H9 (cell line): ENCODE measurements at regions not wholly inside any gene's neighbourhood (a gene's known extent, or its start where the extent isn't known, plus 50 kb on each side); places are given as distances from the start of the nearest gene placed in this dataset.

Experiments
- DNase-seq: peaks from one replicate; pipeline ENCODE4 v3.0.0-alpha.2; 2017
- H2AFZ ChIP-seq: one replicate; pipeline ENCODE4 v1.6.1; 2013; ENCODE audit warnings: mild to moderate bottlenecking, low read length, control low read depth, moderate library complexity
- H2AK5ac ChIP-seq: 2 replicates; pipeline ENCODE4 v1.6.1; 2013; ENCODE audit warnings: low read length, control low read depth, mixed read lengths; ENCODE audit not compliant: insufficient read length
- H2BK120ac ChIP-seq: one replicate; pipeline ENCODE4 v1.6.1; 2013; ENCODE audit warnings: low read depth, mild to moderate bottlenecking, low read length, control low read depth, inconsistent platforms; ENCODE audit not compliant: poor library complexity, severe bottlenecking
- H2BK12ac ChIP-seq: 2 replicates; pipeline ENCODE4 v1.6.1; 2013; ENCODE audit warnings: low read length, control low read depth, mixed read lengths, low read depth; ENCODE audit not compliant: insufficient read length
- H2BK15ac ChIP-seq: 2 replicates; pipeline ENCODE4 v1.6.1; 2013; ENCODE audit warnings: low read depth, low read length, control low read depth
- H2BK20ac ChIP-seq: one replicate; pipeline ENCODE4 v1.6.1; 2013; ENCODE audit warnings: low read depth, mild to moderate bottlenecking, low read length, control low read depth, inconsistent platforms; ENCODE audit not compliant: poor library complexity, severe bottlenecking
- H2BK5ac ChIP-seq: 2 replicates; pipeline ENCODE4 v1.6.1; 2013; ENCODE audit warnings: low read length, control low read depth, mixed read lengths; ENCODE audit not compliant: insufficient read length
- H3K14ac ChIP-seq: 2 replicates; pipeline ENCODE4 v1.6.1; 2013; ENCODE audit warnings: low read length, control low read depth; ENCODE audit not compliant: insufficient read depth
- H3K18ac ChIP-seq: 2 replicates; pipeline ENCODE4 v1.6.1; 2013; ENCODE audit warnings: low read depth, mild to moderate bottlenecking, mixed read lengths, low read length, control low read depth; ENCODE audit not compliant: insufficient read length
- H3K23ac ChIP-seq: 2 replicates; pipeline ENCODE4 v1.6.1; 2013; ENCODE audit warnings: low read length, control low read depth, mixed read lengths, low read depth; ENCODE audit not compliant: insufficient read length
- H3K23me2 ChIP-seq: 2 replicates; pipeline ENCODE4 v1.6.1; 2013; ENCODE audit warnings: low read depth, mild to moderate bottlenecking, mixed read lengths, low read length, control low read depth; ENCODE audit not compliant: insufficient read length, poor library complexity, severe bottlenecking
- H3K27ac ChIP-seq: 2 replicates; pipeline ENCODE4 v1.5.1; 2013; ENCODE audit warnings: low read length, control low read depth, mixed read lengths, low read depth; ENCODE audit not compliant: insufficient read length
- H3K27me3 ChIP-seq: 2 replicates; pipeline ENCODE4 v1.6.1; 2013; ENCODE audit warnings: low read length, control low read depth, inconsistent platforms; ENCODE audit not compliant: insufficient read depth
- H3K4ac ChIP-seq: 2 replicates; pipeline ENCODE4 v1.6.1; 2013; ENCODE audit warnings: low read depth, mild to moderate bottlenecking, control low read depth, inconsistent platforms, low read length, moderate library complexity
- H3K4me1 ChIP-seq: 2 replicates; pipeline ENCODE4 v1.6.1; 2013; ENCODE audit warnings: low read length, control low read depth, inconsistent platforms; ENCODE audit not compliant: insufficient read depth
- H3K4me2 ChIP-seq: 2 replicates; pipeline ENCODE4 v1.6.1; 2013; ENCODE audit warnings: low read length, control low read depth, mixed read lengths; ENCODE audit not compliant: insufficient read length, insufficient read depth
- H3K56ac ChIP-seq: 2 replicates; pipeline ENCODE4 v1.6.1; 2013; ENCODE audit warnings: low read depth, mild to moderate bottlenecking, mixed read lengths, low read length, control low read depth; ENCODE audit not compliant: insufficient read length
- H3K79me1 ChIP-seq: 2 replicates; pipeline ENCODE4 v1.6.1; 2013; ENCODE audit warnings: low read depth, mild to moderate bottlenecking, moderate library complexity, low read length, control low read depth, inconsistent platforms; ENCODE audit not compliant: insufficient read depth, poor library complexity, severe bottlenecking
- H3K79me2 ChIP-seq: 2 replicates; pipeline ENCODE4 v1.6.1; 2013; ENCODE audit warnings: low read length, control low read depth, inconsistent platforms; ENCODE audit not compliant: insufficient read depth
- H3K9ac ChIP-seq: 2 replicates; pipeline ENCODE4 v1.6.1; 2013; ENCODE audit warnings: low read length, control low read depth, mixed read lengths; ENCODE audit not compliant: insufficient read length; ENCODE audit errors: extremely low read depth
- H3K9me3 ChIP-seq: one replicate; pipeline ENCODE4 v1.6.1; 2013; ENCODE audit warnings: low read depth, low read length, inconsistent platforms; ENCODE audit not compliant: control insufficient read depth
- H3T11ph ChIP-seq: one replicate; pipeline ENCODE4 v1.6.1; 2013; ENCODE audit warnings: mild to moderate bottlenecking, low read length, control low read depth, inconsistent platforms
- H4K20me1 ChIP-seq: one replicate; pipeline ENCODE4 v1.6.1; 2013; ENCODE audit not compliant: control insufficient read depth, insufficient read length, insufficient read depth
- H4K5ac ChIP-seq: 2 replicates; pipeline ENCODE4 v1.6.1; 2013; ENCODE audit warnings: low read depth, mild to moderate bottlenecking, mixed read lengths, low read length, control low read depth; ENCODE audit not compliant: insufficient read length
- H4K8ac ChIP-seq: replicated peaks from 2 replicates; pipeline ENCODE4 v1.6.1; 2013; ENCODE audit warnings: low read length, control low read depth, mixed read lengths, low read depth; ENCODE audit not compliant: insufficient read length
- H4K91ac ChIP-seq: 2 replicates; pipeline ENCODE4 v1.6.1; 2013; ENCODE audit warnings: low read depth, mild to moderate bottlenecking, moderate library complexity, mixed read lengths, low read length, control low read depth; ENCODE audit not compliant: insufficient read length
- H3K27ac Mint-ChIP-seq, 3 experiments: 2 replicates in 2 of 3; 3 replicates in 1 of 3; pipeline ENCODE4 v1.8.0; 2020 to 2021; ENCODE audit warnings: mixed read lengths in 3 of 3, mild to moderate bottlenecking in 1 of 3, moderate library complexity in 1 of 3
- H3K27me3 Mint-ChIP-seq: 2 replicates; pipeline ENCODE4 v1.8.0; 2021; ENCODE audit warnings: low read depth, mild to moderate bottlenecking, moderate library complexity, mixed read lengths
- H3K36me3 Mint-ChIP-seq, 3 experiments: 2 replicates in 2 of 3; 3 replicates in 1 of 3; pipeline ENCODE4 v1.8.0; 2020 to 2021; ENCODE audit warnings: low read depth in 3 of 3, mixed read lengths in 3 of 3; ENCODE audit not compliant: insufficient read depth in 1 of 3
- H3K4me1 Mint-ChIP-seq, 2 experiments: 2 replicates each; pipeline ENCODE4 v1.8.0; 2020; ENCODE audit warnings: mixed read lengths in 2 of 2
- H3K4me3 Mint-ChIP-seq, 2 experiments: 2 replicates in 1 of 2; 3 replicates in 1 of 2; pipeline ENCODE4 v1.8.0; 2020 to 2021; ENCODE audit warnings: mild to moderate bottlenecking in 2 of 2, mixed read lengths in 2 of 2, moderate library complexity in 1 of 2
- H3K9me3 Mint-ChIP-seq, 2 experiments: 2 replicates in 1 of 2; 3 replicates in 1 of 2; pipeline ENCODE4 v1.8.0; 2020; ENCODE audit warnings: mild to moderate bottlenecking in 2 of 2, mixed read lengths in 2 of 2, moderate library complexity in 1 of 2
- WGBS: extraction: QIAGEN DNeasy Blood & Tissue Kit; methylation state at CpG from one replicate; pipeline ENCODE4 v1.1.7; 2013; ENCODE audit warnings: missing lambda C conversion rate, low lambda C conversion rate, mixed read lengths; ENCODE audit not compliant: insufficient read length; ENCODE audit errors: extremely low coverage; 5-methylcytosine and 5-hydroxymethylcytosine counted together
- TF ChIP-seq, protein P1 (sequence below): fragments of 200-600 bp; sonication (generic); conservative IDR thresholded peaks from 3 replicates; pipeline ENCODE4 v1.8.0; 2021; ENCODE audit warnings: antibody characterized with exemption, mild to moderate bottlenecking

DNA sequence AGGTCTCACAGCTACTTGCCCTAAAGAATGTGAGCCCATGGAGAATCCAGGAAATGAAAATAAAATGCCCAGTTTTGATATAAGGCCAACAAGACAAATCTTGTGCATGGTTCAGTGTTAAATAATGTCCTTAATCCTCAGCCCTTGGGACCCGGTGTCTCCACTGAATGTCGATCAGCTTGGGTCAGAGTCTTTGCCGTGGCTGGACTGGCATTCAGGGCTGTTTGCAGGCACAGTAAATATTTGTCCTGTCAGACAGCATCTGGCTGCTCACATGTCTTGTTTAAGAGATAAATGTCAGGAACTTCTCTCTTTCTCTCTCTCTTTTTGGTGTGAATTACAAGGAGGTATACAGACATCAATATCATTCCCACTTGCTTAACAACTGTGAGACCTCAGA is 452.5 kb downstream of the FUT8 start:
- Mint-ChIP-seq H3K27ac (no peak overlapping the region), H3K36me3 (peaks cover 0 to 16% (median 6%) of the 10 kb centered on the region in 3 experiments; a peak in 4 of 7 replicates), H3K4me3 (no peak overlapping the region), H3K4me1 (peaks cover 0 to 2% of the 10 kb centered on the region in 2 experiments; a peak in 1 of 4 replicates), H3K9me3 (peaks cover 7% of the 10 kb centered on the region in 2 experiments; a peak in 4 of 5 replicates), H3K27me3 (no peaks in the 10 kb centered on the region; the same call in 1 of the 2 replicates)
- no peaks in the 10 kb centered on the region for H3K27me3 ChIP-seq
- no peaks in the 10 kb centered on the region for H3K79me2 ChIP-seq
- H2BK5ac ChIP-seq, result no peak overlapping the region
- no peak overlapping the region for H3T11ph ChIP-seq
- DNase-seq, result no peak
- no CpG with 5 or more reads among the region's 3 CpGs for WGBS
- no peak overlapping the region for H4K8ac ChIP-seq
- H3K23me2 ChIP-seq, result no peaks in the 10 kb centered on the region
- H2AFZ ChIP-seq, result no peak overlapping the region
- H3K9ac ChIP-seq, result no peak overlapping the region
- no peak overlapping the region for H3K4ac ChIP-seq
- H2BK12ac ChIP-seq, result no peak overlapping the region
- no peak overlapping the region for H3K23ac ChIP-seq
- no peak overlapping the region for H4K5ac ChIP-seq
- H3K79me1 ChIP-seq, result no peaks in the 10 kb centered on the region
- no peak overlapping the region for H4K91ac ChIP-seq
- no peak overlapping the region for H3K18ac ChIP-seq
- no peak overlapping the region for H3K14ac ChIP-seq
- H2AK5ac ChIP-seq, result no peak overlapping the region
- no peak overlapping the region for H3K56ac ChIP-seq
- no peak overlapping the region for H2BK15ac ChIP-seq
- no peak overlapping the region for H3K27ac ChIP-seq
- no peaks in the 10 kb centered on the region for H3K9me3 ChIP-seq
- no peak overlapping the region for H2BK120ac ChIP-seq
- TF ChIP-seq, protein P1, sequence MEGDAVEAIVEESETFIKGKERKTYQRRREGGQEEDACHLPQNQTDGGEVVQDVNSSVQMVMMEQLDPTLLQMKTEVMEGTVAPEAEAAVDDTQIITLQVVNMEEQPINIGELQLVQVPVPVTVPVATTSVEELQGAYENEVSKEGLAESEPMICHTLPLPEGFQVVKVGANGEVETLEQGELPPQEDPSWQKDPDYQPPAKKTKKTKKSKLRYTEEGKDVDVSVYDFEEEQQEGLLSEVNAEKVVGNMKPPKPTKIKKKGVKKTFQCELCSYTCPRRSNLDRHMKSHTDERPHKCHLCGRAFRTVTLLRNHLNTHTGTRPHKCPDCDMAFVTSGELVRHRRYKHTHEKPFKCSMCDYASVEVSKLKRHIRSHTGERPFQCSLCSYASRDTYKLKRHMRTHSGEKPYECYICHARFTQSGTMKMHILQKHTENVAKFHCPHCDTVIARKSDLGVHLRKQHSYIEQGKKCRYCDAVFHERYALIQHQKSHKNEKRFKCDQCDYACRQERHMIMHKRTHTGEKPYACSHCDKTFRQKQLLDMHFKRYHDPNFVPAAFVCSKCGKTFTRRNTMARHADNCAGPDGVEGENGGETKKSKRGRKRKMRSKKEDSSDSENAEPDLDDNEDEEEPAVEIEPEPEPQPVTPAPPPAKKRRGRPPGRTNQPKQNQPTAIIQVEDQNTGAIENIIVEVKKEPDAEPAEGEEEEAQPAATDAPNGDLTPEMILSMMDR, result no peak
- no peaks in the 10 kb centered on the region for H4K20me1 ChIP-seq
- H3K4me1 ChIP-seq, result no peaks in the 10 kb centered on the region
- H2BK20ac ChIP-seq, result no peak overlapping the region
- H3K4me2 ChIP-seq, result no peak overlapping the region
